IMR-90 (cell line): ENCODE measurements at regions not wholly inside any gene's neighbourhood (a gene's known extent, or its start where the extent isn't known, plus 50 kb on each side); places are given as distances from the start of the nearest gene placed in this dataset.

Experiments
- CHD1 ChIP-seq: IDR thresholded peaks from 2 replicates; pipeline ENCODE4 v1.6.1; 2012; ENCODE audit warnings: low read depth, low read length, improper control_type of control experiment
- MAFK ChIP-seq: IDR thresholded peaks from 2 replicates; pipeline ENCODE4 v1.6.1; 2012; ENCODE audit warnings: low read depth, low read length, improper control_type of control experiment
- POLR2A ChIP-seq: IDR thresholded peaks from 2 replicates; pipeline ENCODE4 v1.6.1; 2012; ENCODE audit warnings: mild to moderate bottlenecking, low read depth, low read length
- TF ChIP-seq, protein P1 (sequence below): conservative IDR thresholded peaks from 2 replicates; pipeline ENCODE4 v1.5.1; 2012; ENCODE audit warnings: mild to moderate bottlenecking, low read depth, low read length, improper control_type of control experiment
- TF ChIP-seq, protein P2 (sequence below): fragments of 150-350 bp; IDR thresholded peaks from 2 replicates; pipeline ENCODE4 v1.6.1; 2017; ENCODE audit warnings: mild to moderate bottlenecking, antibody characterized with exemption, low read length, low read depth

DNA sequence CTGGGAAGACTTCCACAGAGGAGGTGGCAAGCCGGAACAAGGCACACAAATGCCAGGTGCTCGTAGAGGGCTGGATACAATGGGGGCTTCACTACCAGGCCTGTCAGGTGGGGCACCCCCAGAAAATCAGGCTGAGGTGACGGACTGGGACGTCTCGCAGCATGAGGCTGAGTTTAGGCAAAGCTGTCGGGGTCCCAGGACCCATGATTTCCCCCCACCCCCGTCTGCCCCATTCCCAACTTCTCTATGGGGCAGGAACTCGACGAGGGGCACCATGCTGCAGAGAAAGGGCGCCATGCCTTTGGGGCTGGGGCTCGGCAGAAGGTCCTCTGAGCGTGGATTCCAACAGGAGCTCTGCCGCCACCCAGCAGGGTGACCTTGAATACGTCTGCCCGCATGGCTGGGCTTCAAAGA, 65.7 kb upstream of the HES1 start:
- TF ChIP-seq, protein P1, sequence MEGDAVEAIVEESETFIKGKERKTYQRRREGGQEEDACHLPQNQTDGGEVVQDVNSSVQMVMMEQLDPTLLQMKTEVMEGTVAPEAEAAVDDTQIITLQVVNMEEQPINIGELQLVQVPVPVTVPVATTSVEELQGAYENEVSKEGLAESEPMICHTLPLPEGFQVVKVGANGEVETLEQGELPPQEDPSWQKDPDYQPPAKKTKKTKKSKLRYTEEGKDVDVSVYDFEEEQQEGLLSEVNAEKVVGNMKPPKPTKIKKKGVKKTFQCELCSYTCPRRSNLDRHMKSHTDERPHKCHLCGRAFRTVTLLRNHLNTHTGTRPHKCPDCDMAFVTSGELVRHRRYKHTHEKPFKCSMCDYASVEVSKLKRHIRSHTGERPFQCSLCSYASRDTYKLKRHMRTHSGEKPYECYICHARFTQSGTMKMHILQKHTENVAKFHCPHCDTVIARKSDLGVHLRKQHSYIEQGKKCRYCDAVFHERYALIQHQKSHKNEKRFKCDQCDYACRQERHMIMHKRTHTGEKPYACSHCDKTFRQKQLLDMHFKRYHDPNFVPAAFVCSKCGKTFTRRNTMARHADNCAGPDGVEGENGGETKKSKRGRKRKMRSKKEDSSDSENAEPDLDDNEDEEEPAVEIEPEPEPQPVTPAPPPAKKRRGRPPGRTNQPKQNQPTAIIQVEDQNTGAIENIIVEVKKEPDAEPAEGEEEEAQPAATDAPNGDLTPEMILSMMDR, result no peak
- no peak for TF ChIP-seq POLR2A
- TF ChIP-seq MAFK, result no peak
- no peak for TF ChIP-seq CHD1
- TF ChIP-seq, protein P2, sequence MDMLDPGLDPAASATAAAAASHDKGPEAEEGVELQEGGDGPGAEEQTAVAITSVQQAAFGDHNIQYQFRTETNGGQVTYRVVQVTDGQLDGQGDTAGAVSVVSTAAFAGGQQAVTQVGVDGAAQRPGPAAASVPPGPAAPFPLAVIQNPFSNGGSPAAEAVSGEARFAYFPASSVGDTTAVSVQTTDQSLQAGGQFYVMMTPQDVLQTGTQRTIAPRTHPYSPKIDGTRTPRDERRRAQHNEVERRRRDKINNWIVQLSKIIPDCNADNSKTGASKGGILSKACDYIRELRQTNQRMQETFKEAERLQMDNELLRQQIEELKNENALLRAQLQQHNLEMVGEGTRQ, result no peak
